Vagina (tissue), 2 donors: ENCODE measurements at regions not wholly inside any gene's neighbourhood (a gene's known extent, or its start where the extent isn't known, plus 50 kb on each side); places are given as distances from the start of the nearest gene placed in this dataset.

Experiments
- DNase-seq, 2 donors: peaks; one replicate each; pipeline ENCODE4 v3.0.0-alpha.2; 2017; ENCODE audit errors: extremely low spot score in 2 of 2
- H3K27ac ChIP-seq: fragments of 200-600 bp; sonication (generic); one replicate; pipeline ENCODE4 v1.5.1; 2019
- H3K27me3 ChIP-seq: fragments of 200-600 bp; sonication (generic); one replicate; pipeline ENCODE4 v1.5.1; 2019
- H3K36me3 ChIP-seq, 2 donors: fragments of 200-600 bp; sonication (generic); one replicate each; pipeline ENCODE4 v1.5.1; 2017 to 2019
- H3K4me1 ChIP-seq: fragments of 200-600 bp; sonication (generic); one replicate; pipeline ENCODE4 v1.5.1; 2019
- H3K4me3 ChIP-seq, 2 donors: fragments of 200-600 bp; sonication (generic); 1 replicate in 1 of 2; 2 replicates in 1 of 2; pipeline ENCODE4 v1.5.1; 2016 to 2019
- H3K9me3 ChIP-seq: fragments of 200-600 bp; sonication (generic); one replicate; pipeline ENCODE4 v1.5.1; 2019
- POLR2A ChIP-seq, 2 donors: fragments of 450-650 bp; IDR thresholded peaks; one replicate each; pipeline ENCODE4 v1.6.1; 2017; ENCODE audit warnings: antibody characterized with exemption in 2 of 2, mild to moderate bottlenecking in 2 of 2, moderate library complexity in 2 of 2
- POLR2AphosphoS5 ChIP-seq, 2 donors: sonication (generic); formaldehyde crosslinking; IDR thresholded peaks; one replicate each; pipeline ENCODE4 v1.9.0; 2017; ENCODE audit warnings: antibody characterized with exemption in 2 of 2, mild to moderate bottlenecking in 2 of 2, low read depth in 1 of 2; ENCODE audit not compliant: insufficient read depth in 1 of 2
- intact Hi-C: fragments of 100-400 bp; cut with DNase I; formaldehyde crosslinking; loops from one replicate; pipeline ENCODE4 v1.15.1; 2023
- TF ChIP-seq, protein P1 (sequence below), 3 experiments: fragments of 450-650 bp in 2 of 3; fragments of 200-600 bp in 1 of 3; sonication (generic) in 1 of 3; IDR thresholded peaks; one replicate each; pipeline ENCODE4 v1.5.1; 2017 to 2019; ENCODE audit warnings: antibody characterized with exemption in 3 of 3, mild to moderate bottlenecking in 2 of 3, moderate library complexity in 2 of 3

DNA sequence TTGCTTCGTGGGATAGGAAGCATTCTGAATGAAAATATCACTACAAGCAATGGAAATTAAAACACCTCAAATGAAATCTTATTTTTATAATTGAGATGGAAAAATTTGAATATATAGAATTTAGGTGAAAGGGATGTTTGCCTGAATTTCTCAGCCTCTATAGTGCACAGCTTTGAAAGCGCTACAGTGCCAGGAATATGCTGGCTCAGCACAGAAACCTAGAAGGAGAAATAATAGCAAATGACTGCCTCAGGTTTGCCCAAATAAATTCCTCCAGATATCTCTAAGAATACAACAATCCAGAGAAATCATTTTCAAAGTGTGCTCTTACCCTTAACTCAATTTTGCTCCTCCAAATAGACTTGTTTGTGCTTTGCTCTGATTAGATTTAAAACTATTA, 141.1 kb upstream of the ZNF385D start:
- TF ChIP-seq POLR2AphosphoS5 (IDR thresholded peaks at IDR 0.05; ENCODE audit: insufficient read depth in 1 of 2, low read depth in 1 of 2) = no peak
- TF ChIP-seq, protein P1, sequence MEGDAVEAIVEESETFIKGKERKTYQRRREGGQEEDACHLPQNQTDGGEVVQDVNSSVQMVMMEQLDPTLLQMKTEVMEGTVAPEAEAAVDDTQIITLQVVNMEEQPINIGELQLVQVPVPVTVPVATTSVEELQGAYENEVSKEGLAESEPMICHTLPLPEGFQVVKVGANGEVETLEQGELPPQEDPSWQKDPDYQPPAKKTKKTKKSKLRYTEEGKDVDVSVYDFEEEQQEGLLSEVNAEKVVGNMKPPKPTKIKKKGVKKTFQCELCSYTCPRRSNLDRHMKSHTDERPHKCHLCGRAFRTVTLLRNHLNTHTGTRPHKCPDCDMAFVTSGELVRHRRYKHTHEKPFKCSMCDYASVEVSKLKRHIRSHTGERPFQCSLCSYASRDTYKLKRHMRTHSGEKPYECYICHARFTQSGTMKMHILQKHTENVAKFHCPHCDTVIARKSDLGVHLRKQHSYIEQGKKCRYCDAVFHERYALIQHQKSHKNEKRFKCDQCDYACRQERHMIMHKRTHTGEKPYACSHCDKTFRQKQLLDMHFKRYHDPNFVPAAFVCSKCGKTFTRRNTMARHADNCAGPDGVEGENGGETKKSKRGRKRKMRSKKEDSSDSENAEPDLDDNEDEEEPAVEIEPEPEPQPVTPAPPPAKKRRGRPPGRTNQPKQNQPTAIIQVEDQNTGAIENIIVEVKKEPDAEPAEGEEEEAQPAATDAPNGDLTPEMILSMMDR (IDR thresholded peaks at IDR 0.05) = no peak
- TF ChIP-seq POLR2A (IDR thresholded peaks at IDR 0.05) = no peak
- intact Hi-C loops = loop anchor here (10.0 kb wide), 1 partner anchor 137 kb away; the partner anchor contains the start of gene ZNF385D

DNA sequence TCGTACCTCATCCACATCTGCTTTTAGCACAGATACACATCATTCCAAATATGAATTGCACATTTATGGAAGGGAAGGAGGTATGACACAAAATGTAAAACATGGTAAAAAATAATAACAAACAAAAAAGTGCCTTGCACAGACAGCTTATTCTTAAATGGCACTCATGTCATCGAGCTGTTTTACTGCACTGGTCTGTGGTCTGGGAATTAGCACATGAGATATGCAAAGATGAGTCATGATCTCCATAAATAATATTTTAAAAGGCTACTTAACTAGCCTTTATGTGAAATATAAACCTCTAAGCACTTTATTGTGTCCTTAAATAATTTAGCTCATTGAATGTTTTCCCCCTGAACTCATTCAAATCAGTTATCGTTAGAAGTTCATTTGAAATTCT, 142.2 kb upstream of the ZNF385D start:
- H3K4me3 ChIP-seq = no peak overlapping the region
- no peak for DNase-seq
- no peaks in the 10 kb centered on the region for H3K27me3 ChIP-seq
- no peak overlapping the region for H3K27ac ChIP-seq
- TF ChIP-seq POLR2AphosphoS5 (IDR thresholded peaks at IDR 0.05; ENCODE audit: insufficient read depth in 1 of 2, low read depth in 1 of 2) (no peak), POLR2A (IDR thresholded peaks at IDR 0.05) (no peak)
- TF ChIP-seq, protein P1 (IDR thresholded peaks at IDR 0.05) = no peak
- H3K36me3 ChIP-seq = no peaks in the 10 kb centered on the region
- intact Hi-C loops = loop anchor here (10.0 kb wide), 1 partner anchor 138 kb away; the partner anchor contains the start of gene ZNF385D
- no peaks in the 10 kb centered on the region for H3K9me3 ChIP-seq
- no peaks in the 10 kb centered on the region for H3K4me1 ChIP-seq

More for the DNA sequence above, 141.1 kb upstream of the ZNF385D start:
- Histone ChIP-seq H3K27ac (no peak overlapping the region), H3K4me3 (no peak overlapping the region), H3K4me1 (no peaks in the 10 kb centered on the region), H3K36me3 (no peaks in the 10 kb centered on the region), H3K9me3 (no peaks in the 10 kb centered on the region), H3K27me3 (no peaks in the 10 kb centered on the region)
- no peak for DNase-seq

DNA sequence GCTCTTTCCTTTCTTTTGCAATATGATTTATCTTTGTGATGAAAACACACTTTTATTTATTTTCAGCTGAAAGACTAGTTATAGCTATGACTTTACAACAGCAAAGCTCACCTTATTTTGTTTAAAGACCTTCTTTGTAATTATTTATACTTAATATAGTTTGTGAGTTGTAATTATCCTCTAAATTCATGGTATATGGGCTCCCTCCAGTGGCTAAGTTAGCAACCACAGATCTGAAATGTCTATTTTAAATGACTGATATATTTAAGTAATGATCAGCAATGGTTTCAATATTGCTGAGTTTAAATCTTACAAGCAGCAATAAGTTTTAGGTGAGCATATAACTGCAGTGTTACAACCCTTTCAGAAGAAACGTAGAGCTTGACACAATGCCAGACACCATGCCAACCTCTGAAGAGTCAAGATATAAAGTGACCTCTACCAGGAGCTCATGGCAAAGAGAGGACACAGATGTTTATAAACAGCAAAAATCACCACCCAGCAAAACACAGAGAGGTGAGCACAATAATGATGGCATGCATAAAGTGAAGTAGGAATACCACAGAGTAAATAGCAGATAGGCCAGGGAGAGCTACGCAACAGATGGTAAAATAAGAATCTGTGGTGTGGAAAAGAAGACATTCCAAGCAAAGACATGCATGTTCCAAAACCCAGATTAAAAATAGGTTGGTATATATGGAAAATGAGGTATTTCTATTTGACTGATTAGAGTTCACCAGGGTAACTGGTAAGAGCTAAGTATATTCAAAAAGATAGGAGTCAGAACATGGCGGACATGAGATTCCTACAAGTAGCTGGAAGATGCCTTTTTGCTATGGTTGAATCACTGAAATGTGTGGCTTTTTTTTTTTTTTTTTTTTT, 143.7 kb upstream of the ZNF385D start:
- H3K27ac ChIP-seq = no peak overlapping the region
- H3K27me3 ChIP-seq = no peaks in the 10 kb centered on the region
- H3K9me3 ChIP-seq = no peaks in the 10 kb centered on the region
- no peak for DNase-seq
- no peaks in the 10 kb centered on the region for H3K4me1 ChIP-seq
- intact Hi-C loops = loop anchor here (10.0 kb wide), 1 partner anchor 140 kb away; the partner anchor contains the start of gene ZNF385D
- H3K36me3 ChIP-seq = no peaks in the 10 kb centered on the region
- no peak overlapping the region for H3K4me3 ChIP-seq
- TF ChIP-seq, protein P1 (IDR thresholded peaks at IDR 0.05) = peak; percentile 32 to 62 (median 49)
- TF ChIP-seq POLR2A (IDR thresholded peaks at IDR 0.05) = no peak
- TF ChIP-seq POLR2AphosphoS5 (IDR thresholded peaks at IDR 0.05; ENCODE audit: insufficient read depth in 1 of 2, low read depth in 1 of 2) = no peak

DNA sequence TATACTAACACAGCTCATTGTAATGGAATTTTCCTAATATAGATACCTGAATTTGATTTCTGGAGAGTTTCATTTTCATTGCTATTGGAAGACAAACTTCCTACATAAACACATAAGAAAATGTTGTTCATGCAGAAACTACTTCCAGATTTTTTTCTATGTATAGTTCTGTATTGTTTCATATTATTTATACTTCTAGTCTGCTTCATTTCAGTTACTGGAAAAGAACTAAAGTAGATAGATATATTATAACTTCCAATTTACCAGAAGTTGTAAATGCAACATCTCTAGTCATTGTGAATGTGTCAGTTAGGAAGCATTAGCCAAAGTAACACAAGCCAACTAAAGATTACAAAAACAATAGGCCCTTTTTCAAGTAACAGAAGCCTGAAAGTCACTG, 147.3 kb upstream of the ZNF385D start:
- no peak for DNase-seq
- no peaks in the 10 kb centered on the region for H3K36me3 ChIP-seq
- no peaks in the 10 kb centered on the region for H3K4me1 ChIP-seq
- intact Hi-C loops = loop anchor here (10.0 kb wide), 1 partner anchor 144 kb away; the partner anchor contains the start of gene ZNF385D
- H3K27ac ChIP-seq = no peak overlapping the region
- TF ChIP-seq POLR2A (IDR thresholded peaks at IDR 0.05) (no peak), POLR2AphosphoS5 (IDR thresholded peaks at IDR 0.05; ENCODE audit: insufficient read depth in 1 of 2, low read depth in 1 of 2) (no peak)
- TF ChIP-seq, protein P1 (IDR thresholded peaks at IDR 0.05) = no peak
- no peak overlapping the region for H3K4me3 ChIP-seq
- H3K27me3 ChIP-seq = no peaks in the 10 kb centered on the region
- no peaks in the 10 kb centered on the region for H3K9me3 ChIP-seq

DNA sequence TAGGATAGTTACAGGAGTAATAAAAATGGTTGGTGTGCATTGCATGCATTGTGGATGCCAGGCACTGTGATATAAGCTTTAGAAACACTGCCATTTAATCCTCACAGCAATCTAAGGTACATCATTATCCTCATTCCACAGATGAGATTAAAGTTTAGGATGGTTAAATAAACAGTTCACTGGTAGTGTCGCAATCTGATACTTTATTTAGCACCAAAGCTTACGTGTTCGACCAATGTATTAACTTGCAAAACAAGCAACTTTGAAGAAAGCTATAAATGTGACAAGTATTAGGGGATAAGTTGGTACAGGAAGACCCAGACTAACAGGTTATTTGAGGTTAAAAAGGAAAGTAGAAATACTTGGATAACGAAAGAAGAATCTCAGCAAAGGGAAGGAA, 150.5 kb upstream of the ZNF385D start:
- intact Hi-C loops = no loop called here
- Histone ChIP-seq H3K9me3 (no peaks in the 10 kb centered on the region), H3K36me3 (no peaks in the 10 kb centered on the region), H3K4me3 (no peak overlapping the region), H3K27me3 (no peaks in the 10 kb centered on the region), H3K27ac (no peak overlapping the region), H3K4me1 (no peaks in the 10 kb centered on the region)
- DNase-seq = no peak
- TF ChIP-seq, protein P1 (IDR thresholded peaks at IDR 0.05) = no peak
- no peak for TF ChIP-seq POLR2AphosphoS5 (IDR thresholded peaks at IDR 0.05; ENCODE audit: insufficient read depth in 1 of 2, low read depth in 1 of 2)
- no peak for TF ChIP-seq POLR2A (IDR thresholded peaks at IDR 0.05)
